ENCODE measurements at regions not wholly inside any gene's neighbourhood (a gene's known extent, or its start where the extent isn't known, plus 50 kb on each side); places are given as distances from the start of the nearest gene placed in this dataset.
"Not testable (repeated sequence)": the region's sequence is repeated elsewhere in the genome, so short reads cannot be mapped to it uniquely, and the experiment has no call there.

- intact Hi-C loops (cut with micrococcal nuclease) = no loop called here
Observed at GRCh38 chr16:65608455-65608854, 486.6 kb upstream of the CDH11 start.

- intact Hi-C loops (cut with micrococcal nuclease) = no loop called here
Observed at GRCh38 chr16:65604771-65605170, 482.9 kb upstream of the CDH11 start.

GRCh38 chr16:65601781-65602180, 479.9 kb upstream of the CDH11 start:
- intact Hi-C loops (cut with micrococcal nuclease) = no loop called here

- intact Hi-C loops (cut with micrococcal nuclease) = no loop called here
Observed at GRCh38 chr16:65600629-65601028, 478.8 kb upstream of the CDH11 start.

- intact Hi-C loops (cut with micrococcal nuclease) = no loop called here
Observed at GRCh38 chr16:65600046-65600445, 478.2 kb upstream of the CDH11 start.

- intact Hi-C loops (cut with micrococcal nuclease) = no loop called here
Observed at GRCh38 chr16:65598621-65599020, 476.8 kb upstream of the CDH11 start.

- intact Hi-C loops (cut with micrococcal nuclease) = no loop called here
Observed at GRCh38 chr16:65583498-65583897, 461.6 kb upstream of the CDH11 start.

GRCh38 chr16:65579050-65579449, 457.2 kb upstream of the CDH11 start:
- intact Hi-C loops (cut with micrococcal nuclease) = no loop called here

GRCh38 chr16:65576631-65577030, 454.8 kb upstream of the CDH11 start:
- intact Hi-C loops (cut with micrococcal nuclease) = no loop called here

GRCh38 chr16:65576139-65576538, 454.3 kb upstream of the CDH11 start:
- intact Hi-C loops (cut with micrococcal nuclease) = no loop called here

GRCh38 chr16:65574326-65574966, 452.6 kb upstream of the CDH11 start:
- intact Hi-C loops (cut with micrococcal nuclease) = no loop called here

GRCh38 chr16:65572156-65572555, 450.3 kb upstream of the CDH11 start:
- intact Hi-C loops (cut with micrococcal nuclease) = no loop called here

- intact Hi-C loops (cut with micrococcal nuclease) = no loop called here
Observed at GRCh38 chr16:65570261-65570660, 448.4 kb upstream of the CDH11 start.

- intact Hi-C loops (cut with micrococcal nuclease) = no loop called here
Observed at GRCh38 chr16:65559846-65560245, 438.0 kb upstream of the CDH11 start.

- intact Hi-C loops (cut with micrococcal nuclease) = not testable (repeated sequence)
Observed at GRCh38 chr16:65549689-65550088, 427.8 kb upstream of the CDH11 start.

GRCh38 chr16:65548470-65548869, 426.6 kb upstream of the CDH11 start:
- intact Hi-C loops (cut with micrococcal nuclease) = no loop called here

- intact Hi-C loops (cut with micrococcal nuclease) = no loop called here
Observed at GRCh38 chr16:65547772-65548446, 426.0 kb upstream of the CDH11 start.

GRCh38 chr16:65546353-65546791, 424.5 kb upstream of the CDH11 start:
- intact Hi-C loops (cut with micrococcal nuclease) = no loop called here

- intact Hi-C loops (cut with micrococcal nuclease) = no loop called here
Observed at GRCh38 chr16:65545413-65545956, 423.6 kb upstream of the CDH11 start.

- intact Hi-C loops (cut with micrococcal nuclease) = no loop called here
Observed at GRCh38 chr16:65543781-65544740, 422.2 kb upstream of the CDH11 start.

- intact Hi-C loops (cut with micrococcal nuclease) = no loop called here
Observed at GRCh38 chr16:65541646-65542045, 419.8 kb upstream of the CDH11 start.

GRCh38 chr16:65540901-65541300, 419.0 kb upstream of the CDH11 start:
- intact Hi-C loops (cut with micrococcal nuclease) = no loop called here
